A549 (cell line): ENCODE measurements at regions not wholly inside any gene's neighbourhood (a gene's known extent, or its start where the extent isn't known, plus 50 kb on each side); places are given as distances from the start of the nearest gene placed in this dataset.

Source experiments
- CBX2 ChIP-seq: fragments of 200-600 bp; sonication (generic); IDR thresholded peaks from 2 replicates; pipeline ENCODE4 v1.6.1; 2016; ENCODE audit warnings: low read depth, mild to moderate bottlenecking, borderline replicate concordance
- CEBPB ChIP-seq, 2 experiments: fragments of >200 bp in 1 of 2; sonication (Bioruptor Twin) in 1 of 2; formaldehyde crosslinking in 1 of 2; IDR thresholded peaks; 2 replicates each; pipeline ENCODE4 v1.6.1; 2012 to 2016
- HDAC2 ChIP-seq: fragments of 200-600 bp; sonication (generic); IDR thresholded peaks from 2 replicates; pipeline ENCODE4 v1.6.1; 2016
- POLR2A ChIP-seq: IDR thresholded peaks from 2 replicates; pipeline ENCODE4 v1.6.1; 2012; ENCODE audit warnings: mild to moderate bottlenecking, low read length
- RAD21 ChIP-seq, 2 experiments: fragments of >200 bp in 1 of 2; sonication (Bioruptor Twin) in 1 of 2; formaldehyde crosslinking in 1 of 2; IDR thresholded peaks in 1 of 2; conservative IDR thresholded peaks in 1 of 2; 2 replicates in 1 of 2; 3 replicates in 1 of 2; pipeline ENCODE4 v1.6.1; 2012 to 2018; ENCODE audit warnings: inconsistent platforms in 1 of 2
- RCOR1 ChIP-seq: fragments of 150-350 bp; IDR thresholded peaks from 2 replicates; pipeline ENCODE4 v1.6.1; 2014; ENCODE audit warnings: antibody characterized with exemption, low read length, low read depth
- TF ChIP-seq, protein P1 (sequence below): fragments of >200 bp; sonication (Bioruptor Twin); formaldehyde crosslinking; IDR thresholded peaks from 3 replicates; pipeline ENCODE4 v1.5.1; 2016
- TF ChIP-seq, protein P2 (sequence below): IDR thresholded peaks from 2 replicates; pipeline ENCODE4 v1.6.1; 2012
- TF ChIP-seq, protein P3 (sequence below): fragments of 200-600 bp; sonication (generic); IDR thresholded peaks from 2 replicates; pipeline ENCODE4 v1.6.1; 2016; ENCODE audit warnings: antibody characterized with exemption, mild to moderate bottlenecking, moderate library complexity
- TF ChIP-seq, protein P4 (sequence below): fragments of 150-350 bp; IDR thresholded peaks from 2 replicates; pipeline ENCODE4 v1.6.1; 2014; ENCODE audit warnings: low read depth, mild to moderate bottlenecking, low read length

DNA sequence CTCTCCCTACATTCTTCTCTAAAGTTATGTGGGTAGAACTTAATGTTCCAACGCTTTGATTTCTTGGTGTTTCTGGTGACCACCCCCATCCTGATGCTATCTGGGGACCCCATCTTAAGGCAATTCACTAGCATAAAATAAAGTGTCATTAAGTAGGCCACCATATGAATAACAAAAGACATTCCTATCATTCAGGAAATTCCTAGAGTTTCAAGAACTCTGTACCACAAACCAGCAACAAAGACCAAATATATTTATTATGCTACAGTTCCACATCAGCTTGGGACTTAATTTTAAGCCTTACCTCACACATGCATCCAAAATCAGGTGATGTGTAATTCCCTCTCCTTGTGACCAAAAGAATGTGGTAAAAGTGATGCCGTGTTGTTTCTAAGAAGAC lies 254.6 kb upstream of the LRRC4C start:
- TF ChIP-seq, protein P1, sequence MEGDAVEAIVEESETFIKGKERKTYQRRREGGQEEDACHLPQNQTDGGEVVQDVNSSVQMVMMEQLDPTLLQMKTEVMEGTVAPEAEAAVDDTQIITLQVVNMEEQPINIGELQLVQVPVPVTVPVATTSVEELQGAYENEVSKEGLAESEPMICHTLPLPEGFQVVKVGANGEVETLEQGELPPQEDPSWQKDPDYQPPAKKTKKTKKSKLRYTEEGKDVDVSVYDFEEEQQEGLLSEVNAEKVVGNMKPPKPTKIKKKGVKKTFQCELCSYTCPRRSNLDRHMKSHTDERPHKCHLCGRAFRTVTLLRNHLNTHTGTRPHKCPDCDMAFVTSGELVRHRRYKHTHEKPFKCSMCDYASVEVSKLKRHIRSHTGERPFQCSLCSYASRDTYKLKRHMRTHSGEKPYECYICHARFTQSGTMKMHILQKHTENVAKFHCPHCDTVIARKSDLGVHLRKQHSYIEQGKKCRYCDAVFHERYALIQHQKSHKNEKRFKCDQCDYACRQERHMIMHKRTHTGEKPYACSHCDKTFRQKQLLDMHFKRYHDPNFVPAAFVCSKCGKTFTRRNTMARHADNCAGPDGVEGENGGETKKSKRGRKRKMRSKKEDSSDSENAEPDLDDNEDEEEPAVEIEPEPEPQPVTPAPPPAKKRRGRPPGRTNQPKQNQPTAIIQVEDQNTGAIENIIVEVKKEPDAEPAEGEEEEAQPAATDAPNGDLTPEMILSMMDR, result no peak
- TF ChIP-seq, protein P2, sequence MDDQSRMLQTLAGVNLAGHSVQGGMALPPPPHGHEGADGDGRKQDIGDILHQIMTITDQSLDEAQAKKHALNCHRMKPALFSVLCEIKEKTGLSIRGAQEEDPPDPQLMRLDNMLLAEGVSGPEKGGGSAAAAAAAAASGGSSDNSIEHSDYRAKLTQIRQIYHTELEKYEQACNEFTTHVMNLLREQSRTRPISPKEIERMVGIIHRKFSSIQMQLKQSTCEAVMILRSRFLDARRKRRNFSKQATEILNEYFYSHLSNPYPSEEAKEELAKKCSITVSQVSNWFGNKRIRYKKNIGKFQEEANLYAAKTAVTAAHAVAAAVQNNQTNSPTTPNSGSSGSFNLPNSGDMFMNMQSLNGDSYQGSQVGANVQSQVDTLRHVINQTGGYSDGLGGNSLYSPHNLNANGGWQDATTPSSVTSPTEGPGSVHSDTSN, result no peak
- TF ChIP-seq RCOR1, result no peak
- no peak for TF ChIP-seq POLR2A
- TF ChIP-seq, protein P3, sequence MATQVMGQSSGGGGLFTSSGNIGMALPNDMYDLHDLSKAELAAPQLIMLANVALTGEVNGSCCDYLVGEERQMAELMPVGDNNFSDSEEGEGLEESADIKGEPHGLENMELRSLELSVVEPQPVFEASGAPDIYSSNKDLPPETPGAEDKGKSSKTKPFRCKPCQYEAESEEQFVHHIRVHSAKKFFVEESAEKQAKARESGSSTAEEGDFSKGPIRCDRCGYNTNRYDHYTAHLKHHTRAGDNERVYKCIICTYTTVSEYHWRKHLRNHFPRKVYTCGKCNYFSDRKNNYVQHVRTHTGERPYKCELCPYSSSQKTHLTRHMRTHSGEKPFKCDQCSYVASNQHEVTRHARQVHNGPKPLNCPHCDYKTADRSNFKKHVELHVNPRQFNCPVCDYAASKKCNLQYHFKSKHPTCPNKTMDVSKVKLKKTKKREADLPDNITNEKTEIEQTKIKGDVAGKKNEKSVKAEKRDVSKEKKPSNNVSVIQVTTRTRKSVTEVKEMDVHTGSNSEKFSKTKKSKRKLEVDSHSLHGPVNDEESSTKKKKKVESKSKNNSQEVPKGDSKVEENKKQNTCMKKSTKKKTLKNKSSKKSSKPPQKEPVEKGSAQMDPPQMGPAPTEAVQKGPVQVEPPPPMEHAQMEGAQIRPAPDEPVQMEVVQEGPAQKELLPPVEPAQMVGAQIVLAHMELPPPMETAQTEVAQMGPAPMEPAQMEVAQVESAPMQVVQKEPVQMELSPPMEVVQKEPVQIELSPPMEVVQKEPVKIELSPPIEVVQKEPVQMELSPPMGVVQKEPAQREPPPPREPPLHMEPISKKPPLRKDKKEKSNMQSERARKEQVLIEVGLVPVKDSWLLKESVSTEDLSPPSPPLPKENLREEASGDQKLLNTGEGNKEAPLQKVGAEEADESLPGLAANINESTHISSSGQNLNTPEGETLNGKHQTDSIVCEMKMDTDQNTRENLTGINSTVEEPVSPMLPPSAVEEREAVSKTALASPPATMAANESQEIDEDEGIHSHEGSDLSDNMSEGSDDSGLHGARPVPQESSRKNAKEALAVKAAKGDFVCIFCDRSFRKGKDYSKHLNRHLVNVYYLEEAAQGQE, result no peak
- TF ChIP-seq, protein P4, sequence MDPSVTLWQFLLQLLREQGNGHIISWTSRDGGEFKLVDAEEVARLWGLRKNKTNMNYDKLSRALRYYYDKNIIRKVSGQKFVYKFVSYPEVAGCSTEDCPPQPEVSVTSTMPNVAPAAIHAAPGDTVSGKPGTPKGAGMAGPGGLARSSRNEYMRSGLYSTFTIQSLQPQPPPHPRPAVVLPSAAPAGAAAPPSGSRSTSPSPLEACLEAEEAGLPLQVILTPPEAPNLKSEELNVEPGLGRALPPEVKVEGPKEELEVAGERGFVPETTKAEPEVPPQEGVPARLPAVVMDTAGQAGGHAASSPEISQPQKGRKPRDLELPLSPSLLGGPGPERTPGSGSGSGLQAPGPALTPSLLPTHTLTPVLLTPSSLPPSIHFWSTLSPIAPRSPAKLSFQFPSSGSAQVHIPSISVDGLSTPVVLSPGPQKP, result no peak
- TF ChIP-seq CEBPB (IDR thresholded peaks at IDR 0.05), result no peak
- TF ChIP-seq CBX2, result no peak
- TF ChIP-seq RAD21 (conservative IDR thresholded peaks at IDR 0.05 in 1 of 2, IDR thresholded peaks at IDR 0.05 in 1 of 2), result no peak
- TF ChIP-seq HDAC2, result no peak
